H9 (cell line): ENCODE measurements at regions not wholly inside any gene's neighbourhood (a gene's known extent, or its start where the extent isn't known, plus 50 kb on each side); places are given as distances from the start of the nearest gene placed in this dataset.

Experiments used
- DNase-seq: peaks from one replicate; pipeline ENCODE4 v3.0.0-alpha.2; 2017
- H2AFZ ChIP-seq: one replicate; pipeline ENCODE4 v1.6.1; 2013; ENCODE audit warnings: mild to moderate bottlenecking, low read length, control low read depth, moderate library complexity
- H2AK5ac ChIP-seq: 2 replicates; pipeline ENCODE4 v1.6.1; 2013; ENCODE audit warnings: low read length, control low read depth, mixed read lengths; ENCODE audit not compliant: insufficient read length
- H2BK120ac ChIP-seq: one replicate; pipeline ENCODE4 v1.6.1; 2013; ENCODE audit warnings: low read depth, mild to moderate bottlenecking, low read length, control low read depth, inconsistent platforms; ENCODE audit not compliant: poor library complexity, severe bottlenecking
- H2BK12ac ChIP-seq: 2 replicates; pipeline ENCODE4 v1.6.1; 2013; ENCODE audit warnings: low read length, control low read depth, mixed read lengths, low read depth; ENCODE audit not compliant: insufficient read length
- H2BK15ac ChIP-seq: 2 replicates; pipeline ENCODE4 v1.6.1; 2013; ENCODE audit warnings: low read depth, low read length, control low read depth
- H2BK20ac ChIP-seq: one replicate; pipeline ENCODE4 v1.6.1; 2013; ENCODE audit warnings: low read depth, mild to moderate bottlenecking, low read length, control low read depth, inconsistent platforms; ENCODE audit not compliant: poor library complexity, severe bottlenecking
- H2BK5ac ChIP-seq: 2 replicates; pipeline ENCODE4 v1.6.1; 2013; ENCODE audit warnings: low read length, control low read depth, mixed read lengths; ENCODE audit not compliant: insufficient read length
- H3K14ac ChIP-seq: 2 replicates; pipeline ENCODE4 v1.6.1; 2013; ENCODE audit warnings: low read length, control low read depth; ENCODE audit not compliant: insufficient read depth
- H3K18ac ChIP-seq: 2 replicates; pipeline ENCODE4 v1.6.1; 2013; ENCODE audit warnings: low read depth, mild to moderate bottlenecking, mixed read lengths, low read length, control low read depth; ENCODE audit not compliant: insufficient read length
- H3K23ac ChIP-seq: 2 replicates; pipeline ENCODE4 v1.6.1; 2013; ENCODE audit warnings: low read length, control low read depth, mixed read lengths, low read depth; ENCODE audit not compliant: insufficient read length
- H3K23me2 ChIP-seq: 2 replicates; pipeline ENCODE4 v1.6.1; 2013; ENCODE audit warnings: low read depth, mild to moderate bottlenecking, mixed read lengths, low read length, control low read depth; ENCODE audit not compliant: insufficient read length, poor library complexity, severe bottlenecking
- H3K27ac ChIP-seq: 2 replicates; pipeline ENCODE4 v1.5.1; 2013; ENCODE audit warnings: low read length, control low read depth, mixed read lengths, low read depth; ENCODE audit not compliant: insufficient read length
- H3K27me3 ChIP-seq: 2 replicates; pipeline ENCODE4 v1.6.1; 2013; ENCODE audit warnings: low read length, control low read depth, inconsistent platforms; ENCODE audit not compliant: insufficient read depth
- H3K4ac ChIP-seq: 2 replicates; pipeline ENCODE4 v1.6.1; 2013; ENCODE audit warnings: low read depth, mild to moderate bottlenecking, control low read depth, inconsistent platforms, low read length, moderate library complexity
- H3K4me1 ChIP-seq: 2 replicates; pipeline ENCODE4 v1.6.1; 2013; ENCODE audit warnings: low read length, control low read depth, inconsistent platforms; ENCODE audit not compliant: insufficient read depth
- H3K4me2 ChIP-seq: 2 replicates; pipeline ENCODE4 v1.6.1; 2013; ENCODE audit warnings: low read length, control low read depth, mixed read lengths; ENCODE audit not compliant: insufficient read length, insufficient read depth
- H3K56ac ChIP-seq: 2 replicates; pipeline ENCODE4 v1.6.1; 2013; ENCODE audit warnings: low read depth, mild to moderate bottlenecking, mixed read lengths, low read length, control low read depth; ENCODE audit not compliant: insufficient read length
- H3K79me1 ChIP-seq: 2 replicates; pipeline ENCODE4 v1.6.1; 2013; ENCODE audit warnings: low read depth, mild to moderate bottlenecking, moderate library complexity, low read length, control low read depth, inconsistent platforms; ENCODE audit not compliant: insufficient read depth, poor library complexity, severe bottlenecking
- H3K79me2 ChIP-seq: 2 replicates; pipeline ENCODE4 v1.6.1; 2013; ENCODE audit warnings: low read length, control low read depth, inconsistent platforms; ENCODE audit not compliant: insufficient read depth
- H3K9ac ChIP-seq: 2 replicates; pipeline ENCODE4 v1.6.1; 2013; ENCODE audit warnings: low read length, control low read depth, mixed read lengths; ENCODE audit not compliant: insufficient read length; ENCODE audit errors: extremely low read depth
- H3K9me3 ChIP-seq: one replicate; pipeline ENCODE4 v1.6.1; 2013; ENCODE audit warnings: low read depth, low read length, inconsistent platforms; ENCODE audit not compliant: control insufficient read depth
- H3T11ph ChIP-seq: one replicate; pipeline ENCODE4 v1.6.1; 2013; ENCODE audit warnings: mild to moderate bottlenecking, low read length, control low read depth, inconsistent platforms
- H4K20me1 ChIP-seq: one replicate; pipeline ENCODE4 v1.6.1; 2013; ENCODE audit not compliant: control insufficient read depth, insufficient read length, insufficient read depth
- H4K5ac ChIP-seq: 2 replicates; pipeline ENCODE4 v1.6.1; 2013; ENCODE audit warnings: low read depth, mild to moderate bottlenecking, mixed read lengths, low read length, control low read depth; ENCODE audit not compliant: insufficient read length
- H4K8ac ChIP-seq: replicated peaks from 2 replicates; pipeline ENCODE4 v1.6.1; 2013; ENCODE audit warnings: low read length, control low read depth, mixed read lengths, low read depth; ENCODE audit not compliant: insufficient read length
- H4K91ac ChIP-seq: 2 replicates; pipeline ENCODE4 v1.6.1; 2013; ENCODE audit warnings: low read depth, mild to moderate bottlenecking, moderate library complexity, mixed read lengths, low read length, control low read depth; ENCODE audit not compliant: insufficient read length
- H3K27ac Mint-ChIP-seq, 3 experiments: 2 replicates in 2 of 3; 3 replicates in 1 of 3; pipeline ENCODE4 v1.8.0; 2020 to 2021; ENCODE audit warnings: mixed read lengths in 3 of 3, mild to moderate bottlenecking in 1 of 3, moderate library complexity in 1 of 3
- H3K27me3 Mint-ChIP-seq: 2 replicates; pipeline ENCODE4 v1.8.0; 2021; ENCODE audit warnings: low read depth, mild to moderate bottlenecking, moderate library complexity, mixed read lengths
- H3K36me3 Mint-ChIP-seq, 3 experiments: 2 replicates in 2 of 3; 3 replicates in 1 of 3; pipeline ENCODE4 v1.8.0; 2020 to 2021; ENCODE audit warnings: low read depth in 3 of 3, mixed read lengths in 3 of 3; ENCODE audit not compliant: insufficient read depth in 1 of 3
- H3K4me1 Mint-ChIP-seq, 2 experiments: 2 replicates each; pipeline ENCODE4 v1.8.0; 2020; ENCODE audit warnings: mixed read lengths in 2 of 2
- H3K4me3 Mint-ChIP-seq, 2 experiments: 2 replicates in 1 of 2; 3 replicates in 1 of 2; pipeline ENCODE4 v1.8.0; 2020 to 2021; ENCODE audit warnings: mild to moderate bottlenecking in 2 of 2, mixed read lengths in 2 of 2, moderate library complexity in 1 of 2
- H3K9me3 Mint-ChIP-seq, 2 experiments: 2 replicates in 1 of 2; 3 replicates in 1 of 2; pipeline ENCODE4 v1.8.0; 2020; ENCODE audit warnings: mild to moderate bottlenecking in 2 of 2, mixed read lengths in 2 of 2, moderate library complexity in 1 of 2
- CTCF ChIP-seq: fragments of 200-600 bp; sonication (generic); conservative IDR thresholded peaks from 3 replicates; pipeline ENCODE4 v1.8.0; 2021; ENCODE audit warnings: antibody characterized with exemption, mild to moderate bottlenecking
- WGBS: extraction: QIAGEN DNeasy Blood & Tissue Kit; methylation state at CpG from one replicate; pipeline ENCODE4 v1.1.7; 2013; ENCODE audit warnings: missing lambda C conversion rate, low lambda C conversion rate, mixed read lengths; ENCODE audit not compliant: insufficient read length; ENCODE audit errors: extremely low coverage; 5-methylcytosine and 5-hydroxymethylcytosine counted together

DNA sequence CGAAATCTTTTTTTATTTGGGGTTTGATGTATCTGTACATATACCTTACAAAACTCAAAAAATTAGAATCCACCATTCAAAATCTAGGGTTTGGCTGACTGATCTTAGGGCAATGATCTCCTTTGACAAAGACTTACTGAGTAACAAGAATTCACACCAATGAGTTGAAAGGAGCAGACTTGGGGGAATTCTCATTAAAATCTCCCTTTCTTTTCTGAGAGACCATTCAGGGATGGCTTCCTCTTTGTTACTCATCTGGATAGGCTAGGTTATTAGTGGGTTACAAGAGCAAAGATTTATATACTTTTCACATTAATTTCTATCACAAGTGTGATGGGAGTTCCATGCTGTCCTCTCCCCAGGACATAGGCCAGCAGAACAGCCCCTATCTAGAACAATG lies 661.0 kb downstream of the KCTD16 start:
- no peaks in the 10 kb centered on the region for H3K4me1 ChIP-seq
- no peaks in the 10 kb centered on the region for H3K23me2 ChIP-seq
- Mint-ChIP-seq H3K27me3 (no peaks in the 10 kb centered on the region), H3K9me3 (peaks cover 0 to 4% of the 10 kb centered on the region in 2 experiments; a peak in 2 of 5 replicates), H3K4me1 (no peaks in the 10 kb centered on the region), H3K36me3 (no peaks in the 10 kb centered on the region), H3K4me3 (no peak overlapping the region), H3K27ac (no peak overlapping the region)
- no peak overlapping the region for H4K8ac ChIP-seq
- DNase-seq, result no peak
- no peak overlapping the region for H3T11ph ChIP-seq
- no peak overlapping the region for H4K91ac ChIP-seq
- H2BK120ac ChIP-seq, result no peak overlapping the region
- H4K5ac ChIP-seq, result no peak overlapping the region
- no peak overlapping the region for H2BK12ac ChIP-seq
- H3K18ac ChIP-seq, result no peak overlapping the region
- WGBS, result no CpG with 5 or more reads among the region's 1 CpG
- no peak overlapping the region for H2BK5ac ChIP-seq
- H2AK5ac ChIP-seq, result no peak overlapping the region
- no peaks in the 10 kb centered on the region for H3K27me3 ChIP-seq
- H4K20me1 ChIP-seq, result no peaks in the 10 kb centered on the region
- H2AFZ ChIP-seq, result no peak overlapping the region
- no peaks in the 10 kb centered on the region for H3K79me2 ChIP-seq
- no peak overlapping the region for H3K4ac ChIP-seq
- no peaks in the 10 kb centered on the region for H3K9me3 ChIP-seq
- H3K9ac ChIP-seq, result no peak overlapping the region
- H3K14ac ChIP-seq, result no peak overlapping the region
- H2BK15ac ChIP-seq, result no peak overlapping the region
- H3K4me2 ChIP-seq, result no peak overlapping the region
- H3K27ac ChIP-seq, result no peak overlapping the region
- no peak for TF ChIP-seq CTCF
- no peak overlapping the region for H3K56ac ChIP-seq
- H3K79me1 ChIP-seq, result no peaks in the 10 kb centered on the region
- no peak overlapping the region for H3K23ac ChIP-seq
- H2BK20ac ChIP-seq, result no peak overlapping the region
